Peyer's patch (tissue), 4 donors: ENCODE measurements at regions not wholly inside any gene's neighbourhood (a gene's known extent, or its start where the extent isn't known, plus 50 kb on each side); places are given as distances from the start of the nearest gene placed in this dataset.

Experiments used
- POLR2A ChIP-seq, 2 donors: fragments of 450-650 bp; IDR thresholded peaks; one replicate each; pipeline ENCODE4 v1.5.1; 2017; ENCODE audit warnings: antibody characterized with exemption in 2 of 2, mild to moderate bottlenecking in 2 of 2, moderate library complexity in 2 of 2
- TF ChIP-seq, protein P1 (sequence below), 6 experiments: fragments of 450-650 bp in 4 of 6; fragments of 200-600 bp in 2 of 6; sonication (generic) in 1 of 6; IDR thresholded peaks; one replicate each; pipeline ENCODE4 v1.5.1; 2017 to 2019; ENCODE audit warnings: antibody characterized with exemption in 6 of 6, mild to moderate bottlenecking in 3 of 6, moderate library complexity in 1 of 6

DNA sequence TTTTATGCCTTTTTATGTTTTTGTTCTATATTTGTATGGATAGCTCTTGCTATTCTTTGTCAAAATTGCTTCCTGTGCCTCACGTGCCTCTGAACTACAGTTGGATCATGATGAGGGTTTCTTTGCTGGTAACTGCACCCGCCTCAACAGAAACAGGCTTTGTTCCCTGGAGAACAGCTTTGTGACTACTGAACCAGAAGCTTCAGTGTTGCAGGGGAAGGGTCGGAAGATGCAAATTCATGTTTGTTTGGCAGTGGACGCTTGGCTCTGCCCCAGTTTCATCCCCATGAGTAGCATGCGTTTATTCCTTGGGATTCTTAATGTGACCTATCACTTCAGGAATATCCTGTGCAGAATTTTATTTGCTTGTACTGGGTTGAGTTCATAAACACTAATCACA lies 959.1 kb upstream of the WWC1 start:
- TF ChIP-seq, protein P1, sequence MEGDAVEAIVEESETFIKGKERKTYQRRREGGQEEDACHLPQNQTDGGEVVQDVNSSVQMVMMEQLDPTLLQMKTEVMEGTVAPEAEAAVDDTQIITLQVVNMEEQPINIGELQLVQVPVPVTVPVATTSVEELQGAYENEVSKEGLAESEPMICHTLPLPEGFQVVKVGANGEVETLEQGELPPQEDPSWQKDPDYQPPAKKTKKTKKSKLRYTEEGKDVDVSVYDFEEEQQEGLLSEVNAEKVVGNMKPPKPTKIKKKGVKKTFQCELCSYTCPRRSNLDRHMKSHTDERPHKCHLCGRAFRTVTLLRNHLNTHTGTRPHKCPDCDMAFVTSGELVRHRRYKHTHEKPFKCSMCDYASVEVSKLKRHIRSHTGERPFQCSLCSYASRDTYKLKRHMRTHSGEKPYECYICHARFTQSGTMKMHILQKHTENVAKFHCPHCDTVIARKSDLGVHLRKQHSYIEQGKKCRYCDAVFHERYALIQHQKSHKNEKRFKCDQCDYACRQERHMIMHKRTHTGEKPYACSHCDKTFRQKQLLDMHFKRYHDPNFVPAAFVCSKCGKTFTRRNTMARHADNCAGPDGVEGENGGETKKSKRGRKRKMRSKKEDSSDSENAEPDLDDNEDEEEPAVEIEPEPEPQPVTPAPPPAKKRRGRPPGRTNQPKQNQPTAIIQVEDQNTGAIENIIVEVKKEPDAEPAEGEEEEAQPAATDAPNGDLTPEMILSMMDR (IDR thresholded peaks at IDR 0.05): no peak
- no peak for TF ChIP-seq POLR2A (IDR thresholded peaks at IDR 0.05)
